ENCODE measurements at regions not wholly inside any gene's neighbourhood (a gene's known extent, or its start where the extent isn't known, plus 50 kb on each side); places are given as distances from the start of the nearest gene placed in this dataset.

- TF ChIP-seq EZH2 (IDR thresholded peaks at IDR 0.05; ENCODE audit: insufficient read depth, poor library complexity, severe bottlenecking), result no peak
- no peak for TF ChIP-seq EZH2phosphoT487 (IDR thresholded peaks at IDR 0.05; ENCODE audit: insufficient read depth, low read depth)
Observed at GRCh38 chr2:57402755-57403154, 643.9 kb upstream of the VRK2 start.

Measured in GM23248 (cell line).